ENCODE measurements at regions not wholly inside any gene's neighbourhood (a gene's known extent, or its start where the extent isn't known, plus 50 kb on each side); places are given as distances from the start of the nearest gene placed in this dataset.

- Histone ChIP-seq H3K4me1 (ENCODE audit: control insufficient read depth in 2 of 2, insufficient read depth in 2 of 2, low read length in 2 of 2) (peaks cover 0 to 3% of the 10 kb centered on the region in 2 donors), H3K79me2 (ENCODE audit: control insufficient read depth, insufficient read depth, low read length) (no peaks in the 10 kb centered on the region), H2AFZ (ENCODE audit: insufficient read depth, low read depth, low read length, poor library complexity, severe bottlenecking) (no peak overlapping the region), H3K9me3 (ENCODE audit: control extremely low read depth in 1 of 3, control insufficient read depth in 2 of 3, insufficient read depth in 1 of 3, low read length in 2 of 3) (no peaks in the 10 kb centered on the region), H3K36me3 (replicated peaks in 1 of 2; ENCODE audit: control extremely low read depth in 1 of 2, control insufficient read depth in 1 of 2, extremely low read depth in 1 of 2, insufficient read depth in 2 of 2, low read length in 1 of 2) (no peaks in the 10 kb centered on the region), H3K27me3 (replicated peaks in 1 of 4; ENCODE audit: control extremely low read depth in 1 of 4, control insufficient read depth in 3 of 4, insufficient read depth in 4 of 4, low read length in 3 of 4) (no peaks in the 10 kb centered on the region), H4K20me1 (ENCODE audit: control insufficient read depth, insufficient read depth, low read length, poor library complexity, severe bottlenecking) (no peaks in the 10 kb centered on the region), H3K9ac (ENCODE audit: low read length) (no peak overlapping the region), H3K27ac (ENCODE audit: low read length in 2 of 2) (no peak overlapping the region), H3K4me3 (ENCODE audit: control extremely low read depth in 1 of 5, extremely low read depth in 1 of 5, insufficient read depth in 1 of 5, low read depth in 2 of 5, low read length in 4 of 5) (no peak overlapping the region), H3K4me2 (replicated peaks; ENCODE audit: low read depth, low read length, poor library complexity, severe bottlenecking) (no peak overlapping the region)
- no peaks in the 10 kb centered on the region for H3K9me3 Mint-ChIP-seq (ENCODE audit: insufficient read depth)
- intact Hi-C loops (cut with micrococcal nuclease), result no loop called here
- H3K4me1 Mint-ChIP-seq, result peaks cover 4% of the 10 kb centered on the region
- H3K27ac Mint-ChIP-seq, result no peak overlapping the region
- no peak overlapping the region for H3K4me3 Mint-ChIP-seq
- ChIA-PET POLR2A (no interaction called here), CTCF (no interaction called here)
- ATAC-seq (ENCODE audit: low read depth), result no peak
- no peak for TF ChIP-seq EZH2 (IDR thresholded peaks at IDR 0.05; ENCODE audit: borderline replicate concordance, insufficient read depth, low read depth, low read length, poor library complexity, severe bottlenecking)
- no peak for TF ChIP-seq CTCF (IDR thresholded peaks at IDR 0.05)
- 98% methylated on average over 13 of the region's 20 CpGs for WGBS (ENCODE audit: insufficient coverage)
- H3K27me3 Mint-ChIP-seq, result no peaks in the 10 kb centered on the region
- no peak for DNase-seq
These were observed 93.9 kb upstream of the CTDP1 start for GRCh38 chr18:79585395-79586370.

Measured in B cell (primary cell).